HG03066 (cell line): ENCODE measurements at regions not wholly inside any gene's neighbourhood (a gene's known extent, or its start where the extent isn't known, plus 50 kb on each side); places are given as distances from the start of the nearest gene placed in this dataset.

ENCODE experiments used
- ATAC-seq: cut with Tn5 transposase; IDR thresholded peaks from one replicate; pipeline ENCODE4 v1.9.1; 2021; ENCODE audit warnings: low read depth; ENCODE audit not compliant: unreplicated experiment

- ATAC-seq: no peak
These were observed 54.2 kb upstream of the MCTP2 start for GRCh38 chr15:94177112-94177511.

GRCh38 chr15:94175420-94175819, 55.9 kb upstream of the MCTP2 start:
- ATAC-seq: no peak

GRCh38 chr15:94174399-94174802, 57.0 kb upstream of the MCTP2 start:
- ATAC-seq: peak; percentile 85

GRCh38 chr15:94168250-94168649, 63.1 kb upstream of the MCTP2 start:
- no peak for ATAC-seq

- no peak for ATAC-seq
These were observed 66.4 kb upstream of the MCTP2 start for GRCh38 chr15:94164971-94165370.

GRCh38 chr15:94164202-94164807, 67.1 kb upstream of the MCTP2 start:
- ATAC-seq: no peak

GRCh38 chr15:94162939-94163338, 68.4 kb upstream of the MCTP2 start:
- ATAC-seq: no peak

GRCh38 chr15:94154255-94154654, 77.1 kb upstream of the MCTP2 start:
- no peak for ATAC-seq

GRCh38 chr15:94145046-94145445, 86.3 kb upstream of the MCTP2 start:
- ATAC-seq: no peak

GRCh38 chr15:94141802-94142201, 89.6 kb upstream of the MCTP2 start:
- no peak for ATAC-seq

- ATAC-seq: no peak
These were observed 95.7 kb upstream of the MCTP2 start for GRCh38 chr15:94135486-94136147.

GRCh38 chr15:94131875-94132274, 99.5 kb upstream of the MCTP2 start:
- no peak for ATAC-seq

- no peak for ATAC-seq
These were observed 100.9 kb upstream of the MCTP2 start for GRCh38 chr15:94130504-94130903.

- no peak for ATAC-seq
These were observed 104.4 kb upstream of the MCTP2 start for GRCh38 chr15:94127006-94127405.

GRCh38 chr15:94125698-94126097, 105.7 kb upstream of the MCTP2 start:
- ATAC-seq: no peak

GRCh38 chr15:94125156-94125555, 106.2 kb upstream of the MCTP2 start:
- no peak for ATAC-seq

- no peak for ATAC-seq
These were observed 108.8 kb upstream of the MCTP2 start for GRCh38 chr15:94122516-94122915.

- ATAC-seq: peak; percentile 97
These were observed 111.2 kb upstream of the MCTP2 start for GRCh38 chr15:94119923-94120775.

- no peak for ATAC-seq
These were observed 112.0 kb upstream of the MCTP2 start for GRCh38 chr15:94119298-94119811.

GRCh38 chr15:94110476-94111130, 120.8 kb upstream of the MCTP2 start:
- ATAC-seq: no peak

GRCh38 chr15:94107652-94108051, 123.7 kb upstream of the MCTP2 start:
- ATAC-seq: no peak
